ENCODE measurements at regions not wholly inside any gene's neighbourhood (a gene's known extent, or its start where the extent isn't known, plus 50 kb on each side); places are given as distances from the start of the nearest gene placed in this dataset.
"Not testable (repeated sequence)": the region's sequence is repeated elsewhere in the genome, so short reads cannot be mapped to it uniquely, and the experiment has no call there.

- no peak for DNase-seq (ENCODE audit: low read depth)
These were observed 285.8 kb upstream of the FAM174A start for GRCh38 chr5:100249211-100249883.

GRCh38 chr5:100232736-100233135 lies 302.4 kb upstream of the FAM174A start:
- no peak for DNase-seq (ENCODE audit: low read depth)

GRCh38 chr5:100188778-100189177 lies 346.4 kb upstream of the FAM174A start:
- no peak for DNase-seq (ENCODE audit: low read depth)

- DNase-seq (ENCODE audit: low read depth): no peak
These were observed 346.8 kb upstream of the FAM174A start for GRCh38 chr5:100188339-100188738.

- no peak for DNase-seq (ENCODE audit: low read depth)
These were observed 349.0 kb upstream of the FAM174A start for GRCh38 chr5:100186181-100186580.

- no peak for DNase-seq (ENCODE audit: low read depth)
These were observed 352.8 kb upstream of the FAM174A start for GRCh38 chr5:100182402-100182801.

- no peak for DNase-seq (ENCODE audit: low read depth)
These were observed 359.8 kb upstream of the FAM174A start for GRCh38 chr5:100175346-100175745.

- no peak for DNase-seq (ENCODE audit: low read depth)
These were observed 369.9 kb upstream of the FAM174A start for GRCh38 chr5:100165309-100165708.

- no peak for DNase-seq (ENCODE audit: low read depth)
These were observed 373.3 kb upstream of the FAM174A start for GRCh38 chr5:100161868-100162267.

- DNase-seq (ENCODE audit: low read depth): no peak
These were observed 378.1 kb upstream of the FAM174A start for GRCh38 chr5:100157066-100157465.

GRCh38 chr5:100148239-100148638 lies 386.9 kb upstream of the FAM174A start:
- no peak for DNase-seq (ENCODE audit: low read depth)

GRCh38 chr5:100142607-100143006 lies 392.6 kb upstream of the FAM174A start:
- DNase-seq (ENCODE audit: low read depth): no peak

GRCh38 chr5:100131161-100131560 lies 404.0 kb upstream of the FAM174A start:
- peak; percentile 50 for DNase-seq (ENCODE audit: low read depth)

GRCh38 chr5:100130307-100130706 lies 404.9 kb upstream of the FAM174A start:
- no peak for DNase-seq (ENCODE audit: low read depth)

- DNase-seq (ENCODE audit: low read depth): no peak
These were observed 415.3 kb upstream of the FAM174A start for GRCh38 chr5:100119903-100120302.

GRCh38 chr5:100110497-100110896 lies 424.7 kb upstream of the FAM174A start:
- DNase-seq (ENCODE audit: low read depth): peak; percentile 76

- DNase-seq (ENCODE audit: low read depth): no peak
These were observed 426.3 kb upstream of the FAM174A start for GRCh38 chr5:100108883-100109282.

GRCh38 chr5:100103592-100104119 lies 431.5 kb upstream of the FAM174A start:
- not testable (repeated sequence) for DNase-seq (ENCODE audit: low read depth)

GRCh38 chr5:100101466-100101865 lies 433.7 kb upstream of the FAM174A start:
- not testable (repeated sequence) for DNase-seq (ENCODE audit: low read depth)

GRCh38 chr5:100096328-100096727 lies 438.8 kb upstream of the FAM174A start:
- DNase-seq (ENCODE audit: low read depth): not testable (repeated sequence)

- DNase-seq (ENCODE audit: low read depth): not testable (repeated sequence)
These were observed 454.5 kb upstream of the FAM174A start for GRCh38 chr5:100080703-100081102.

GRCh38 chr5:100079163-100079562 lies 456.0 kb upstream of the FAM174A start:
- not testable (repeated sequence) for DNase-seq (ENCODE audit: low read depth)

- not testable (repeated sequence) for DNase-seq (ENCODE audit: low read depth)
These were observed 469.2 kb upstream of the FAM174A start for GRCh38 chr5:100066020-100066419.

All from HT1080 (cell line).